GM18498 (cell line): ENCODE measurements at regions not wholly inside any gene's neighbourhood (a gene's known extent, or its start where the extent isn't known, plus 50 kb on each side); places are given as distances from the start of the nearest gene placed in this dataset.
"Not testable (repeated sequence)": the region's sequence is repeated elsewhere in the genome, so short reads cannot be mapped to it uniquely, and the experiment has no call there.

Source experiments
- ATAC-seq: cut with Tn5 transposase; IDR thresholded peaks from one replicate; pipeline ENCODE4 v1.9.1; 2021; ENCODE audit warnings: mild to moderate bottlenecking, moderate library complexity; ENCODE audit not compliant: unreplicated experiment

DNA sequence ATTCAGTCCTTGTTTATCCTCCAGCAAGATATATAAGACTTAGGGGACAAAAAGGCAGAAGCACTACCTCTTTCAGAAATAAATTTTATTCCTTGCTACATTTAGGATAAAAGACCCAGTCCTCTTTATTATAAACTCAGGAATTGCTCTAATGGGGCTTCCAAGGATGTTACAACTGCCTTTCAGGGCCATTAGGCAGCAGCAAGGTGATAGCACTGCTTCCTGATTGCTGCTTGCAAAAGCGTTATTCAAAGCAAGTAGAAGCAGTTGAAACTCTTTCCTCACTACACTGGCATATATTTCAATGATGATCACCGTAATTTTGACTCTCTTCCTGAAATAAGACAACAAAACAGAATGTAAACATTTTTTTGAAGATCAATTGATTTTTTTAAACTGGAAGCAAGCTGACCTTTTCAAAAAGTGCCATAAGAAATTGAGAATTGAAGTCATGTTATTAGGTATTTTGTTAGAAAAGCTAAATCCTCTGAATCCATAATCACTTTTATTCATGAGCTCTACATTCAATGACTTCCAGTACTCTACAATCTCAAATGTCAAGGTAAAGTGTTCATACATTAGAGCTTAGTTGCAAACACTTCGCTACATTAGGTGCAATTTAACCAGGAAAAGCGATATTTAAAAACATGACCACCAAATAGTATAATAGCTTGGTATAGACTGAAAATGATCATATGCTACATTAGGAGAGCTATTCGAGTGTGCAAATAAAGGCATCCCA lies 233.4 kb upstream of the SYT10 start:
- no peak for ATAC-seq

DNA sequence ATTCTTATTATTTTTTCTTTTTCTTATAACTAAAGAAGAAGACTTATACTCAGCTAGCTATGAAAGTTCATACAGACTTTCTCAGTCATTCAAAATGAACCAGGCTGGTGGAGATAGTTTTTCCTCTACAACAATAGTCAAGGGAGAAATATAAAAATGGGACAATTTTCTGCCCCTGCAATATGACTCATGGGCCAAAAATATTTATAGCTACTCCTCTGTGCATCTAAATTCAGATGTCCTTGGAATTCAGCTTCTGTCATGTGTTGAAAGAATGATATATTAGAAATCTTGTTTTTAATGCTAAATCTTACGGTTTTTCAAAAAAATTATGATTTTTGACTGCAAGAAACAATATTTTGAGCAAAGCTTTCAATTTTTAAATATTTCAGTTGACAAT lies 237.2 kb upstream of the SYT10 start:
- ATAC-seq, result no peak

DNA sequence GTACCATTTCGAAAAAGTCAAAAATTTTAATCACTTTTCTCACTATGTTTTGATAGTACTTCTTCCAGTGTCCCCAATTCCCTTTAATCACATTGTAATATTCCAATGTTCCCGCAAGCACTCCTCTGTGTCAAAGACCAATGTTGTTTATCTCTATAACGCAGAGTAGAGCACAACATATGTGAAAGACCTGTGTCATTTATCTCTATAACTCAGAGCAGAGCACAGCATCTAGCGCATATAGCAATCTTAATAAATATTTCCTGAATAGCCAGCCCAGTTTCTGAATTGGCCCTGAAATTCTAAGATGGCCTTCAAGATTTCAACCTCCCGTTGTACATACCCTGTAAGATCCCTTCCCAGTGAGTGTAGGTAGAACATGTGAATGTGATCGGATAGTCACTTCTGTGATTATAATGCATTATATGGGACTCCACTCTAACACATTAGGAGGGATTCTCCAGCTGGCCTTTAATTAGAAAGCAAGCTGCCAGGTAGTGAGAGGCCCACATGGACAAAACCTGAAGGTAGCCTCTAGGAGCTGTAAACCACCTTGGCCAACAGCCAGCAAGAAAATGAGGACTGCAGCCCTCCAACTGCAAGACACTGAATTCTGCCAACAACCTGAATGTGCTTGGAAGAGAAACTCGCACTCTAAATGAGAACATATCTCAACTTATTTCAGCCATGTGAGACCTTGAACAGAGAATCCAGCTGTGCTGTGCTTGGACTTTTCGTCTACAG lies 238.8 kb upstream of the SYT10 start:
- ATAC-seq, result no peak

DNA sequence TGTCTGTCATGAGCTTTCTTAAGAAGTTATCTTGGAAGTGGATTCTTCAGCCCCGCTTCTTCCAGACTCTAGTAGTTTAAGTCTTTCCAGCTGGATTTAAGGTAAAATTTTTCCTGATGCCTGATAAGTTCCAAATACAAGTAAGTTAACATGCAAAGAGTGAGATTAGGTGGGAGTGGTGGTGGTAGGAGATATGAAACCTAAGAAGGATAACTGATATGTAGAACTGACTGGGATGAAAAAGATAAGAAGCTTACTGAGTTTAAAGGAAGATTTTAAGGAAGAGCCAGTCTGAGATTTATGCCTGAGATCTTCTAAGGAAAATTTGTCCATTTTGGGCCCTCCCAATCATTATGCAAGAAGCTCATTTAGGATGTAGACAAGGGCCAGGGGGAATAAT lies 250.9 kb upstream of the SYT10 start:
- no peak for ATAC-seq

DNA sequence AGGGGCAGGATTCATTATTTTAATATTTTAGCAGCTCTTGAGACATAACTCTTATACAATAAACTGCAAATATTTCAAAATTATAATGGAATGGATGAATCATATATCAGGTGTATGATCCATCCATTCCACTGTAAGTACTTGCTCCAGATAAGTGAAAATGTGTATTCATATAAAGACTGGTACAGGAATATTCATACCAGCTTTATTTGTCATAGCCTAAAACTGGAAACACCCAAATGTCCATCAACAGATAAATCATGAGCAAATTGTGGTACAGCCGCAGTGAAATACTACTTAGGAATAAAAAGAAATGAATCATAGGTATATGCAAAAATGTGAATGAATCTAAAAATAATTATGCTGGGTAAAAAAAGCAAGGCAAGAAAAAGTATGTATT lies 263.6 kb upstream of the SYT10 start:
- no peak for ATAC-seq

DNA sequence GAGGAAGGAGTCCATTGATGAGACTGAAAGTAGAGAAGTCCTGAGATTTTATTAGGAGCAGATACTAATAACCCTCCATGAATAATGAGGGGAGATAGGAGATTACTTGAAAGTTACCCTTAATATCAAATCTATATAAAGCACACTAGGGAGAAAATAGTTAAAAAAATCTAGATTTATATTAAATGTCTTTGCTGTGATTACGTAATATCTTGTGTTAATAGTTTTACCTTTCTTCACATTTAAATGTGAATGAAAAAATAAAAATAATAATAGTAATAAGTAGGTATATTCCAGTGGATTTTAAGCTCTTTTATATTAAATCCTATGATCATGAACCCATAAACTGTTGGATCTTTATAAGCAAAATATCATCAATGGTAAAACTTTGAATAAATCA lies 267.3 kb upstream of the SYT10 start:
- no peak for ATAC-seq

DNA sequence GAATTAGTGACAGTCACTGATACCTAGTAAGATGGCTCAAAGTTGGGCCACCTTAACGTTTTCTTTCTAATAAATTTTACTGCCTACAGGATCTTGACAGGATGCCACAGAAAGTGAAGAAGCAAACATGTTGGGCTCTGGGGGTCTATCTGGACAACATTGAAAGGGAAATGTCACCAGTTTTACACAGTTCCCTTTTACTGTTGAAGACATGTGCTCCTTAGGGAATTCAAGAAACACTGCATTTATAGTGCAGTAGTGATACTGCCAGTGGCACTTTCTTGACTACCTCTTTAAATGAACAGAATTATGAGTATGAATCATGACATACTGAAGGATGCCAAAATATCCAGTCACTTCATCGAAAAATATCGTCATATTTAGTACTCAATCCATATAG lies 269.3 kb upstream of the SYT10 start:
- ATAC-seq, result no peak

DNA sequence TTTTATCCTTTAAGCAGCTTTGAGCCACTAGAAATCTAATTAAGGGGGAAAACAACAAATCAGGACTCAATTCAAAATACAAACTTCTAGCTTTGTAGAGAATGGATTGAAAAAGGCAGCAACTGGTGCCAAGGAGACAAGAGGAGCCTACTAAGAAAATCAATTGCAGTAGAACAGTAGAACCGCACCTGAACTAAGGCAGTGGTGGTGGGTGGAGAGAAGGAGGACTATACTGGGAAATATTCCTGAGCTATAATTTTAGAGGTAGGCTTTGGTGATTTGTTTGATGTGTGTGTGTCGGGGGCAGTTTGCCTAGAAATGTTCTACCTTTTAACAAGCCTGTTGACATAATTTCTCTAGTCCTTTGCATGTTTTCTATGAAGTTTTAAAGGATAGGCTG lies 270.9 kb upstream of the SYT10 start:
- no peak for ATAC-seq

DNA sequence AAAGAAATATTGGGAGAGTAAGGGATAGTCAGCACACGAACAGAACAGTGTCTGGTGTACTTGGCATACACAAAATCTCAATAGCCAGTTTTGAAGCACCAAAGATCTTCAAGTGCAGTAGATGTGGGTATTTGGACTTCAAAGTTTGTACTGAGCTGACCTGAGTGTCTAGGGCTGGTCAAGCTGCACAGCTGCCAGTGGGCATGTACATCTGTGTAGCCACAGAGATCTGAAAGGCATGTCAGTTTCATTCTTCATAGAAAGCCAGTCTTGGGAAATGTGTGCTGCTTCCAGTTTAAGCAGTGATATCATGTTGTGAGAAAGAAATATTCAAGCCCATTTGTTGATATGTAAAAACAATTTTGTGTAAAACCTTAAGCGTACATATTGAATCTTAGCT lies 279.0 kb upstream of the SYT10 start:
- no peak for ATAC-seq

DNA sequence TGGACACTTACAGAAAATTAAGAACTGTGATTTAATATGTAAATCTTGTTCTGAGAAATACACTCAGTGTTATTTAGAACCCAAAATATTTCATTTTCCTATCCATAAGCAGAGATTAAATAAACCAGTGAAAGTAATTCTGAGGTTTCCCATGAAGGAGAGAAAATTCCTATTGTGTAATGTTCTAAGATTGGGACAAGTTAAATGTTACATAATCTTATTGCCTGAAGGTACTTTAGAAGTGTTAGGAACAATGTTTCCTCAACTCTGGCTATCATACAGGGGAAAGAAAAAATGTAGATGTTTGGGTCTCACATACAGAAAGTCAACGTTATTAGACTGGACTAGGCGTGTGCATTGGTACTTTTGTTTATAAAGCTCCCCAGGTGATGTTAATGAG lies 281.9 kb upstream of the SYT10 start:
- no peak for ATAC-seq

DNA sequence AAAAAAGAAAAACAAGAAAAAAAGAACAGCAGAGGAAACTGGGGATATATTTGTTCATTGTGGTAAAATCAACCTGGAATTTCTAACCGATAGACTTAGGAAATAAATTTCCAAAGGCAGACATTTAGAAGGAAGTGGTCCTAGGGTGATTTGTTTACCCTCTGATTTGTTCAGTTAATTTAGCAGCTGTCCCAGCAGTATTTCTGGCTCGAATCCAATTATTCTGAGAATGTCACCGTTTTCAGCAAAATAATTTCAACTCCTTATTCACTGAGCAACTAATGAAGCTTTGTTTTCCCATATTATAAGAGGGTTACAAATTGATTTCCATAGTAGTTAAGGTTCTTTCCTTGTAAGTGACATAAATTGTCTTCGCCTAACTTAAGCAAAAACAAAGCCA lies 285.2 kb upstream of the SYT10 start:
- ATAC-seq, result no peak

DNA sequence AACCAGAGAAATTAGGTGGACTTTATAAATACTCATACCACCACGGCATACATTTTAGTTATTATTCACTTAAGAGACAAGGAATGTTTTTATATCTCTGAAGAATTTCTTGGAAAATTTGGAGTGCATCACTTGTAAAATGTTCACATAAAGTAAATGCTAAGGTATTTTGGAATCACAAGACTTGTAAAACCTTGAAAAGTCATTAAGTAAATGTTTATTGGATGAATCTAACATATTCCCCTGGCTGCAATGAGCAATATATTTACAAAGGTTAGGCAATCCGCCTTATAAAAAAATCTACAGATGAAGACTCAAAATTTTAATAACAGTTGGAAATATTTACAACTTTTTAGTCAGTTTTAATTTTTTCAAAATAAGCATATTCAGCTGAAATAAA lies 287.4 kb upstream of the ALG10 start:
- ATAC-seq, result no peak

DNA sequence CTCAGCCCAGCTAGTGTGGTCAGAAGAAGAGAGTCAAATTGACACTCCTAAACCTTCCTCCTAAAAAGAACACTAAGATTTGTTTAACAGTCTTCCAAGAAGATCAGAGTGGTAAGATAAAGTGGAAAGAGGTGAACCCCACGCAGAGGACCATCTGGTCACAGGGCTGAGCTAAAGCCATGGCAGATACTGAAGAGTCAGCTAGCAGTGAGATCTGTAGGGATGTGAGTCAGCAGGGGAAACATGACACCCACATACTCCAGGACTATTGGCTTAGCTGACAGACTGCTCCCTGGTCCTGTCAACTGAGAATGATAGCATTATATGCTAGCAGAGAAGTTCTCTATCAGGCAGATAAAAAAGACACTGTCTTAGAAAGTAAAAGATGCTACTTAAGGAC lies 269.4 kb upstream of the ALG10 start:
- ATAC-seq, result no peak

DNA sequence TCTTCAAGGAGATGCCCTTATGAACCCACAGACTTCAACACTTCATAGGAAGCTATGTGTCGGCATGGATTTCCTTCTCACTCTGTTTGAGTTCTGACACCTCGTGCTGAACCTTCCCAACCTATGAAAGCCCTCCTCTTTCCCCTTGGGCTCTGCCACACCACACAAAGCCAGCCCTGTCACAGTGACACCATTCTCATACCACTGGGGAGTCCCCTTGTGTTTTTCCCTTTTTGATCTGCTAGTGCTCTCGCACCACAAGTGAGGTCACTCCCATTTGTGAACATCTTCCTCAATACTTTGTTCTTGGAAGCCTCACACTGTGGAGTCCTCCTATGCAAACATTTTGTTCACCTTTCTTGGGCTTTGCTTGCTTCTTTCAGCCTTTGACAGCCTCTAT lies 264.6 kb upstream of the ALG10 start:
- no peak for ATAC-seq

DNA sequence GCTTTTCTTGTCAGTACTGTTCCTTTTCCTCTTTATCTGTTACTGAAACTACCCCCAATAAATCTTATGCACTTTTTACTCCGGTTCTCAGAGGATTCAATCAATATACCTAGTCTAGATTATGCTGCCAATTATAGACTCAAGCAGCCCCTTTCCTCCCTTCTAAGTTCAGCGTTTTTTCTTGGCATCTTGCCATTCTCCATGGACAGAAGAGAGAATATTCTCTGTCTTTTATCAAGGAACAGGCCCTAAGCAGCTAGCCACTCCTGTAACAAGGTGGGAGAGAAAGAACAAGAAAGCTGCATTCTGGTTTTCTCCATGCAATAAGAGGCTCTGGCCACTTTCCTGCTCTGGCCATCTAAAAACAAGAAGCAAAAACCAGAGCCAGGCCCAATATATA lies 263.0 kb upstream of the ALG10 start:
- no peak for ATAC-seq

DNA sequence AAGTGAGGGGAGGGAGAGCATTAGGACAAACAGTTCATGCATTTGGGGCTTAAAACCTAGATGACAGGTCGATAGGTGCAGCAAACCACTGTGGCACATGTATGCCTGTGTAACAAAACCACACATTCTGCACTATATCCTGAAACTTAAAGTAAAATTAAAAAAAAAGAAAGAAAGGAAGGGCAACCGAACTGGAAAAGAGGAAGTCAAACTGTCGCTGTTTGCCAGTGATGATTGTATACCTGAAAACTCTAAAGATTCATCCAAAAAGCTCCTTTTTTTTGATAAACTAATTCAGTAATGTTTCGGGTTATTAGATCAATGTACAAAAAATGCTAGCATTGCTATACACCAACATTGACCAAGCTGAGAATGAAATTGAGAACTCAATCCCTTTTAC lies 259.0 kb upstream of the ALG10 start:
- no peak for ATAC-seq

DNA sequence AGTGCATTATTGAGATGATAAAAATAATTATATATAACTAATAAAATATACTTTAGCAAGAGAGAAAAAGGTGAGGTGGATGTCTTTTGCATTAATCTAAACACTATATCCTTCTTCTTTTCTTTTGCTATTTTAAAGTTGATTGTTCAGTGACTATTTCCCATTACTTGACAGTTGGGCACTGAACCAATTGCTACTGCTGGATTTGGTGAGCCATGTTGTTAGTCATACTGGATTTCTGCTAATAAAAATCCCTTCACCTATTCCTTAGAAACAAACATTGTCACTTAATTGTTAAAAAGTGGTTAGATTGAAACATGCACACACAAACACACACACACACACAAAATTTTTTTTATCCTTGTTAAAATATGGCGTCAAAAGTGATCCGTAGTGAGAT lies 251.6 kb upstream of the ALG10 start:
- no peak for ATAC-seq

DNA sequence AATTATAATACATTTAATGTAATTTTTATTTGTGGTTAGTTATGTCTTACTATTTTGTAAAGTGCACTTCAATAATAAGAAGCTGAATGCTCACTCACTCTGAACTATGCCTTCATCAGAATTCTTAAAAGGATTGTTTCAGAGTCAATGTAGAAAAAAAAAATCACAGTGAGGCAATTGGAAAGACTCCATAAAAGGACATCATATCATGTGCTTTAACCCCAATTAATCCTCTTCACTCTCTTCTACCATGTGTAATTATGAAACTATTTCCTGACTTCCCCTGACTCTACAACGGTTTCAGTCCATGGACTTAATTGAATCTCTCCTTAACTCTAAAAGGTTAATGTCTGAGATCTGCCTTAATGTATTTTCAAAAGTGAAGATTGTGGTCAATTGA lies 250.4 kb upstream of the ALG10 start:
- ATAC-seq, result no peak

DNA sequence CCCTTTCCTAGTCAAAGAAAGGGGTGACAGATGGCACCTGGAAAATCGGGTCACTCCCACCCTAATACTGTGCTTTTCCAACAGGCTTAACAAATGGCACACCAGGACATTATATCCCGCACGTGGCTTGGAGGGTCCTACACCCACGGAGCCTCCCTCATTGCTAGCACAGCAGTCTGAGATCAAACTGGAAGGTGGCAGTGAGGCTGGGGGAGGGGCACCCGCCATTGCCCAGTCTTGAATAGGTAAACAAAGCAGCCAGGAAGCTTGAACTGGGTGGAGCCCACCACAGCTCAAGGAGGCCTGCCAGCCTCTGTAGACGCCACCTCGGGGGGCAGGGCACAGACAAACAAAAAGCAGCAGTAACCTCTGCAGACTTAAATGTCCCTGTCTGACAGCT lies 249.2 kb upstream of the ALG10 start:
- ATAC-seq, result not testable (repeated sequence)

DNA sequence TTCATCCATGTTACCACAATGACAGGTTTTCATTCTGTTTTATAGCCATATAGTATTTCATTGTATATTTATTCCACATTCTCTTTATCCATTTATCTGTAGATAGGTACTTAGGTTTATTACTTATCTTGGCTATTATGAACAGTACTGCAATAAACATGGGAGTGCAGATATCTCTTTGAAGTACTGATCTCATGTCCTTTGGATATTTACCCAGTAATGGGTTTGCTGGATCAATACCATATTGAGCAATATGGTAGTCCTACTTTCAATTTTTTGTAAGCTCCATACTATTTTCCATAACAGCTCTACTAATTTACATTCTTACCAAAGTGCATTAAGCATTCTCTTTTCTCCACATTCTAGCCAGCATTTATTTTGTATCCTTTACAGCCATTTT lies 235.8 kb upstream of the ALG10 start:
- no peak for ATAC-seq

DNA sequence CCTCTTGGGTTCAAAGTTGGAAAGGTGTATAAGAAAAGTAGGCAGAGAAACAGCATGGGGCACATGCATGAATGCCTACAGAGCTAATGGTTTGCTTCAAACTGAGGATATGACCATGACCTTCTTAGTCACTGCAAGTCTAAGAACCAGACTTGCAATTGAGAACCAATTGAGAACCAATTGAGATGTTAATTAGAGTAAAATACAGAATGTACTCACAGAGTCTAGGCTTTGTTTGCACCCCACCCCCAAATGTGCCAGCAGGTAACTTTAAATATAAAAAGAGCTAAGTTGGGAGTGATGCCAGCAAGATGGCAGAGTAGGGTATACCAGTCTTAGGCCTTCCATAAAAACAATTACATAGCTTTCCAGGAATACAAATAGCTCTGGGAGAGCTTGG lies 227.3 kb upstream of the ALG10 start:
- no peak for ATAC-seq

DNA sequence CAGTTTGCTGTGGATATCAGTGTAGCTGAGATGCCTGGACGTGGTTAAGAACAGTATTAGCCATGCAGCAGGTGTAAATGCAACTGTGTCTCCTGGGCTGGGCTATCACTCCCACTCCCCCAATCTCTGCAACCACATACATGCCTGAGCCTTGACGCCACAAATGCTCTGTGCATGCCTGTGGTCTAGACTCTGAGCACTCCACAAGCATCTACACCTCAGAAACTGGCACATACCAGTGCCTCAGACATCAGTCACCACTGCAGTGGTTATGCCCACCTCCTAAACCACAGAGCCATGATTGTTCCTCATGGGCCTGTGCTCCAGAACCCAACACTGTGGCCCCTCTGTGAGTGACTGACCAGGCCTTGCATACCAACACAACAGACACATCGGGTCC lies 226.8 kb upstream of the ALG10 start:
- no peak for ATAC-seq

DNA sequence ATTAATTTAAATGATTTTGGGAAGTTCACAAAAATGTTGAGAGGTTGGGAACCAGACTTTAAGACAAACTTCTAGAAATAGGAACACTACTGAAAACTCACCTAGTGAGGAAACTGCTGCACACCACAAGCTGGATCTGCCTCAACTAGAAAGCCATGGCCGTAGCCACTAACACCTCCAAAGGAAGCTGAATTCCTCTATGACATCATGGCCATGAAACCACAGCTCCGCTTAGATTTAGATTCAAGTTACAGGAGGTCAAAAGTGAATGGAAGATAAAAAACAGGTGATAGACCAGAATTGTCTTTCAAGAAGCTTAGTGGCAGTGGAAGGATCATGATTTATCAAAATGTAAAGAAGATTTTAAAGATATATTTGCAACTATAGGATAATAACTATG lies 208.8 kb upstream of the ALG10 start:
- ATAC-seq, result no peak
